Islet precursor cell (in vitro differentiated cells): ENCODE measurements at regions not wholly inside any gene's neighbourhood (a gene's known extent, or its start where the extent isn't known, plus 50 kb on each side); places are given as distances from the start of the nearest gene placed in this dataset.
"Not testable (repeated sequence)": the region's sequence is repeated elsewhere in the genome, so short reads cannot be mapped to it uniquely, and the experiment has no call there.

Experiments used
- DNase-seq: peaks from one replicate; pipeline ENCODE4 v3.0.0-alpha.2; 2018

DNA sequence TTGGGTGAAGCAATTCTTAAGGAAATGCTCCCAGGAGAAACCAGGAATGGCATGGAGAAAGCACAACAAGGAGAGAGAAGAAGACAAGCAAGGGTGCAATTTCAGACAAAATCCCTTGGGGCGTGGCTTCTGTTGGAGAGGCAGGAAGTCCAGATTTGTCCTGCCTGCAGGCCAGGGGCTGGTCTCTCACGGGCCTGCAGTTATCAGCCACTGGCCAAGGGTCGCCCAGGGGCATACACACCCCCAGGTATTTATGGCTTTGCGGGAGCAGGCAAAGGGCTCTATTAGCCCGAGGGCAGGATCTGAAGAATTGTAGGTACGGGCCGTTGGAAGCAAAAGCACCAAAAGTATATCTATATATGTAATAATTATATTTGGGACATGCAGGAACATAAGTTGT lies 87.7 kb downstream of the IYD start:
- peak; percentile 61 for DNase-seq

GRCh38 chr6:150456902-150457643 lies 88.3 kb downstream of the IYD start:
- DNase-seq: no peak

DNA sequence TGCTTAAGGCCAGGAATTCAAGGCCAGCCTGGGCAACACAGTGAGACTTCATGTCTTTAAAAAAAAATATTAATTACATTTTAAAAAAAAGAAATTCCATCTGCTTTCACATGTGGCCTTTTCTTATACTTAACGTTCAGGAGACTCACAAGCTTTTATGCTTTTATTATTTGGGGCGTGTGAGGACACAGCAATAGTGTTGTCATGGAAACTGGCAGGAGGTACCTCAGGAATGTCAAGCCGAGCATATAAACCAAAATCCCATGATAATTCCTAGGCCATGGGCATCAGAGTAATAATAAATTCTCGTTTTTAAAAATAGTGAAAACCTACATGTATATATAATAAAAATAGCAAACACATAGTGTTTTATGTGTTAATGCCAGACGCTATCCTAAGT lies 89.8 kb downstream of the IYD start:
- no peak for DNase-seq

- DNase-seq: no peak
Measured at GRCh38 chr6:150463852-150464251, 95.0 kb downstream of the IYD start.

- DNase-seq: no peak
Measured at GRCh38 chr6:150464966-150465365, 96.2 kb downstream of the IYD start.

- no peak for DNase-seq
Measured at GRCh38 chr6:150465610-150466009, 96.8 kb downstream of the IYD start.

GRCh38 chr6:150466196-150466595 lies 97.4 kb downstream of the IYD start:
- DNase-seq: no peak

GRCh38 chr6:150470131-150470530 lies 101.3 kb downstream of the IYD start:
- DNase-seq: no peak

DNA sequence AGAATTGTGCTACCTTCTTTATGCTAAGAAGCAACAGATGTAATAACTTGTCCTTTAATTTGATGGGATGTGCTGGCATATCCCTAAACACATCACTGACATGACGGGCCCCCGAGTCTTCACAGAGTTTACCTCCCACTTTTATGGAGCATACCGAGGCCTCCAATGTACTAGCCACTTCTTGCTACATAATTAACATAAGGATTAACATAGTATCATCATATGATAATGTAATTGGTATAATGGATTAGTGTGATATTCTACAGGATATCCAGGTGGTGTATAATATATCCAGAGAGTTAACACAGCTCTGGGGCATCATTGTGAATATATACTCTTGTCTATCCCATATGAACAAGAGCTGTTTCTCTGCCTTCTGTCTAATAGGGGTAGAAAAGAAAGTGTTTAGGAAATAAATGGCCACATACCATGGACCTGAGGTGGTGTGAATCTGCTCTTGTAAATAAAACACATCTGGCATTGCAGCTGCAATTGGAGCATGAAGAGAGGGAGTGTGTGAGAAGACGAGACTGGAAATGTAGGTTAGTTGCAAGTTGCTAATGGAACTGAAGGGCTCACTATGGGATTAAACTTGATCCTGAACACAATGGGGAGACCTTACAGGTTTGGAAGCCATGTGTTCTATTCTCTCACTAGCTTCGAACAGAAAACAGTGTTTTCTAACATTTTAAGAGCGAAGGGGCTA lies 102.3 kb downstream of the IYD start:
- DNase-seq: no peak

DNA sequence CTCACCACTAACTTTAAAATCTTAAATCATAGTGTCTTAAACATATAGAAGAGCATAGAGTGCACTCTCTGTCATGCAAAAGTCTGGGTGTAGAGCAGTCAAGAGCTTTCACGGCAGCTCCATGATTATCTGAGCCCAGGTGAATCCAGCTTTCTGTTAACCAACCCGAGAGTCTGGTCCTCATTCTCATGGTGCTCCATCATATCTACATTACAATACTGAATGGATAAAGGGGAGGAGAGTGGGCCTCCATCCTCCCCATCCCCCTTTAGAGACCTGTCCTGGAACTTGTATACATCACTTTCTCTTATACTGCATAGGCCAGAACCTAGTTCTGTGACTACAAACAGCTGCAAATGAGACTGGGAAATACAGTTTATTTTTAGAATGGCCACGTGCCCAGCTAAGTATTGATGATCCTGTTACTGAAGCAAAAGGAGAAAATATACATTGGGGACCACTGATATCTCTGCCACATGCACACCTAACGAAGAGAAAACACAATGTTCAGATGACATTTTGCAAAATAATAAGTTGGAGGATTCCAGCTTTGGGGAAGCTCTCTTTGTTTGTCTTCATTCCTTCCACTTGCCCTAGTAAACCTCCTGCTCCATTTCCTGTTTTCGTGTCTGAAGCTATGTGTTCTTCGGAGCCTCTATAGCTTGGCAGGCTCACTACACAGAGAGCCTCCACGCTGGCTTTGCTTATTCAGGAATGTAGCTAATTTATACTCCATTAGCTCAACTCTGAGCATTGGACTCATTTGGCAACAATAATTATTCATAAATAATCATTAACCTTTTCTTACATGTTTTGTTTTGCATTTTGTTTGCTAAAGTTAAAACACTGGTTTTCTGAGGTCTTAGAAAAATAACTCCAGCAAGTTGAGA lies 110.1 kb downstream of the IYD start:
- DNase-seq: no peak

DNA sequence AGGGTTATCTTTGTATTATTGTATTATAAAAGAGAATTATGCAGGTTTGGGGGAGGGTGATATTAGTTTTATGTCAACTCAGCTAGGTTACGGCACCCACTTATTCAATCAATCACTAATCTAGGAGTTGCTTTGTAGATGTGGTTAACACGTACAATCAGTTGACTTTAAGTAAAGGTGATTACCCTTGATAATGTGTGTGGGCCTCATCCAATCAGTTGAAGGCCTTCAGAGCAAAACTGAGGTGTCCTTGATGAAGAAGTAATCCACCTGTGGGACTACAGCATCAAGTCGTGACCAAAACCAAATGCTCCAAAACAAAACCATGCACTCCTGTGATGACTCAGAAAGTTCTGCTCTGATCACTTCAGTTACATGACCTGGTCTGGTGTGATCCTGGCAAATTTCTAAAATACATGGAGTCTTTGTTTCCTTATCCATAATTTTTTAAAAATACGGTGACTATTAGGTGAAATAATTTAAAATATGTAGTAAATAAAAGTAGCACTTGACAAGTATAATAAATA lies 114.1 kb downstream of the IYD start:
- DNase-seq: no peak

GRCh38 chr6:150485161-150485958 lies 114.3 kb upstream of the PLEKHG1 start:
- no peak for DNase-seq

GRCh38 chr6:150486048-150486447 lies 113.6 kb upstream of the PLEKHG1 start:
- peak; percentile 69 for DNase-seq

GRCh38 chr6:150490586-150490985 lies 109.1 kb upstream of the PLEKHG1 start:
- peak; percentile 90 for DNase-seq

GRCh38 chr6:150491131-150491810 lies 108.4 kb upstream of the PLEKHG1 start:
- no peak for DNase-seq

GRCh38 chr6:150491811-150492172 lies 107.9 kb upstream of the PLEKHG1 start:
- no peak for DNase-seq

DNA sequence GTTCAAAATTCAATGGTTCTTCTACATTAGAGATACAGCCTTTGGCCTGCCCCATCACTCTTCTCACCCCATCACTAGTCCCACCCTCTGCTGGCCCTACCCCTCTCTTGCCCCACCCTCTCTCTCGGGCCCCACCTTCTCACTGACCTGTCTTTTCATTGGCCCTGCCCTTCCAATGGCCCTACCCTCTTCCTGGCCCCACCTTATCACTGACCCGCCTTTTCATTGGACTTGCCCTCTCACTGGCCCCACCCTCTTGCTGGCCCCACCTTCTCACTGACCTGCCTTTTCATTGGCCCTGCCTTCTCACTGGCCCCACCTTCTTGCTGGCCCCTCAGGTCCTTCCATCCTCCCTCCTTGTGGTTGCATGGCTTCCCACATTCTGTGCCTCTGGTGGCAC lies 107.2 kb upstream of the PLEKHG1 start:
- no peak for DNase-seq

DNA sequence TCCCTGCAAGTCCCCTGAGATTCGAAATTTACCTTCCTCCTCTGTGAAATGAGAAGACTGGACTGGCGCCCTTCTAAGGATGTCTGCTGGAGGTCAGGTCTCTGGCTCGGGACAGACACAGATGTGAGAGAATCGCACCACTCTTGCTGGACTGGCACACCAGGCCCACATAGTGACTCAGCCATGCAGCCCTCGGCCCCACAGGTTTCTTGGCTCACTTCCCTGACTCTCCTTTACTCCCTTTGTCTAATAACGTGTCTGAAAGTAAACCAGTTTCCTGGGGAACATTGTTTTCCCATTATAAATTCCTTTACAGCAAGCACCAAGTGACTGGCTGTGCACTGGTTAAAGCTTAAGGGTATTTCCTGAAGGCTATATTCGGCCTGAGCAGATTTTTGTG lies 106.7 kb upstream of the PLEKHG1 start:
- no peak for DNase-seq

DNA sequence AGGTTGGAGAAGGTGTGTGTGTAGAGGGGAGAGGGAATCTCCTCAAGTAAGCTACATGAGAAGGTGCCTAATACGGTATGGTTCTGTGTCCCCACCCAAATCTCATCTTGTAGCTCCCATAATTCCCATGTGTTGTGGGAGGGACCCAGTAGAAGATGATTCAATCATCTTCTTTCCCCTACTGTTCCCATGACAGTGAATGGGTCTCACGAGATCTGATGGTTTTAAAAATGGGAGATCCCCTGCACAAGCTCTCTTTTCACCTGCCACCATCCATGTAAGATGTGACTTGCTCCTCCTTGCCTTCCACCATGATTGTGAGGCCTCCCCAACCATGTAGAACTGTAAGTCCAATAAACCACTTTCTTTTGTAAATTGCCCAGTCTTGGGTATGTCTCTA lies 106.1 kb upstream of the PLEKHG1 start:
- DNase-seq: not testable (repeated sequence)

DNA sequence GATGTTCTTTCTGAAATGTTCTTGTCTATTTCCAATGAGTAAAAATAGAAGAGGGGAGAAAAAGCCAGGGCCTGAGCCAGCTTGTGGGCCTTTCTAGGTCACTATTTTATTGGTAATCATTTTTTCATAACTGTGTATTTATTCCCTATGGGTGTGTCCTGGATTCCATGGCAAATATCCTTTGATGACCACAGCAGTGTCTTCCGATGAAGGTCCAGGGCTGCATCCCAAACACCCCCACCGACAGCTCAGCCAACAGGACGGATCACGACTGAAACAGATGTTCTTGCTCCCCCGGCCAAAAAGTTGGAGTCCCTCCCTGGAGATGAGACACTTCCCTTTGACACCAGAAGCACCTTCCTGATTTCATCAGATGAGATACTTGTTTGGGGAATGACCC lies 105.4 kb upstream of the PLEKHG1 start:
- DNase-seq: no peak

DNA sequence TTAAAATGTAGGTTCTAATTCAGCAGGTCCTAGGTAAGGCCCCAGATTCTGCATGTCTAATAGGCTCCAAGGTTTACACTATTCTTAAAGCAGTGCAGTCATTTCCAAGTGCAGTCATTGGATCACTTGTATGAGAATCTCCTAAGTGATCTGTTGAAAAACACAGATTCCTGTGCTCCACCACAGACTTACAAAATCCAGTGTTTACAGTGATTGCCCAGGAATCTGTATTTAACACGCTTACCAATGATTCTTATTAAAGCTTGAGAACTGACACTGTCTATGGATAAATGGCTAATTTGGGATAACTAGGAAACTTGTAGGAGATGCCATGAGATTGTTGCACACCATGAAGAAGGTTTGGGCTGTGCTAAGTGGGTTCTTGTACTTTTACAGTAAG lies 104.6 kb upstream of the PLEKHG1 start:
- DNase-seq: no peak

DNA sequence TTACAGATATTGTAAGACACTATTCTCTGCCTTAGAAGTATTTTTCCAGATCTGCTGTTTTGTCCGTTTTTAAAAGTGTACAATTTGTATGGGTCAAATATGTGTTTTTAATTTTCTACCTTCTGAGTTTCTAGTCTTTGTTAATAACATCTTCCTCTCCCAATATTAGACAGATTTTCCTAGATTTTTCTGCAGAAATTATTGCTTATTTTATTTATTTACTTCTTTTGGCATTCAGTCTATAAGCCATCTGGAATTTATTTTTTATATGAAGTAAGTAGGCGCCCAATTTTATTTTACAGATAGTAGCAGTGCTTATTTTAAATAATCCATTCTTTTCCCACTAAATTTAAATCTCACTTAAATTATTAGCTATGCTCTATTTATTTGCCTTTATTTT lies 103.1 kb upstream of the PLEKHG1 start:
- DNase-seq: no peak
